ENCODE measurements at regions not wholly inside any gene's neighbourhood (a gene's known extent, or its start where the extent isn't known, plus 50 kb on each side); places are given as distances from the start of the nearest gene placed in this dataset.

DNA sequence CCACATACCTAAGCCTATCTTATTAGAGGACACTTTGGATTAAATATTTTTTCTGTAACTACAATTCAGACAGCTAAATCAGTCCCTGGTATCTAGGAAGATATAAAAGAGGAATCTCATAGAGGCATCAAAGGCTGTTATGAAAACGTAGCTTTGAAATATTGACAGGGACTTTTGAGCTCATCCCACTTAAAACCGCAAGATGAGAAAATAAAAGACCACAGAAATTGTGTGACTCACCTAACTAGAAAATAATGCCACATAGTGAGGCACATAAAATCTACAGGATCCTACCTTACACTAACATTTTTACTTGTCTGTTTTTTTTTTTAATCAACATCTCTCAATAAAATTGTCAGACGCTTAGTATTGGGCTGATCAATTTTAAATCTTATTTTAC, 686.5 kb upstream of the COX7C start:
- no peak overlapping the region for H3K4me3 Mint-ChIP-seq (ENCODE audit: low read depth, unreplicated experiment)
- BruUV-seq (replicated peaks) = no TSS peak
- H3K4me1 Mint-ChIP-seq (ENCODE audit: low read depth, unreplicated experiment) = peaks cover 12% of the 10 kb centered on the region
- intact Hi-C loops (cut with micrococcal nuclease; ENCODE audit: unreplicated experiment) = no loop called here
- TF ChIP-seq, protein P1, sequence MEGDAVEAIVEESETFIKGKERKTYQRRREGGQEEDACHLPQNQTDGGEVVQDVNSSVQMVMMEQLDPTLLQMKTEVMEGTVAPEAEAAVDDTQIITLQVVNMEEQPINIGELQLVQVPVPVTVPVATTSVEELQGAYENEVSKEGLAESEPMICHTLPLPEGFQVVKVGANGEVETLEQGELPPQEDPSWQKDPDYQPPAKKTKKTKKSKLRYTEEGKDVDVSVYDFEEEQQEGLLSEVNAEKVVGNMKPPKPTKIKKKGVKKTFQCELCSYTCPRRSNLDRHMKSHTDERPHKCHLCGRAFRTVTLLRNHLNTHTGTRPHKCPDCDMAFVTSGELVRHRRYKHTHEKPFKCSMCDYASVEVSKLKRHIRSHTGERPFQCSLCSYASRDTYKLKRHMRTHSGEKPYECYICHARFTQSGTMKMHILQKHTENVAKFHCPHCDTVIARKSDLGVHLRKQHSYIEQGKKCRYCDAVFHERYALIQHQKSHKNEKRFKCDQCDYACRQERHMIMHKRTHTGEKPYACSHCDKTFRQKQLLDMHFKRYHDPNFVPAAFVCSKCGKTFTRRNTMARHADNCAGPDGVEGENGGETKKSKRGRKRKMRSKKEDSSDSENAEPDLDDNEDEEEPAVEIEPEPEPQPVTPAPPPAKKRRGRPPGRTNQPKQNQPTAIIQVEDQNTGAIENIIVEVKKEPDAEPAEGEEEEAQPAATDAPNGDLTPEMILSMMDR (IDR thresholded peaks at IDR 0.05; ENCODE audit: unreplicated experiment) = no peak
- H3K9me3 Mint-ChIP-seq (ENCODE audit: low read depth, unreplicated experiment) = no peaks in the 10 kb centered on the region
- H3K27ac Mint-ChIP-seq (ENCODE audit: unreplicated experiment) = no peak overlapping the region
- H3K36me3 Mint-ChIP-seq (ENCODE audit: insufficient read depth, unreplicated experiment) = no peaks in the 10 kb centered on the region
- CTCF ChIA-PET = interaction anchor here (0.6 kb wide), 1 partner anchor 15 kb away, joined by 6 read pairs; no protein-coding TSS in a partner anchor
- no peak for DNase-seq
- H3K27me3 Mint-ChIP-seq (ENCODE audit: unreplicated experiment) = no peaks in the 10 kb centered on the region

DNA sequence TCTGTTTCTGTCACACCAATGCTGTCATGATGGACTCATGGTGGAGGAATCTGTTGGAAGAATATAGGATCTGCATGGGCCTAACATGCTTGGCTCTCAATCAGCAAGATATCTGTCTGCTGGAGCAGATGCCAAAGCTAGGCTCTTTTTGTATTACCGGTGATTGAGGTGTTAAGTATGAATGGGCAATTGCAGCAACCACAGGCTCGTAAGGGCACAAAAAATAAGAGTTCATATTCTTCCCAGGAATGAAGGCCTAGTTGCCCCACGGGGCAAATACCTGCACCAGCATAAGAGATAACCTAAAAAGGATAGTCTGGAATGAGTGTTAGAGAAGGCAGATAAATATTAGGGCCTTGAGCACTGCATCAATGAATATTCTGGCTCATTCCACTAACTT, 679.5 kb upstream of the COX7C start:
- H3K4me1 Mint-ChIP-seq (ENCODE audit: low read depth, unreplicated experiment) = no peaks in the 10 kb centered on the region

DNA sequence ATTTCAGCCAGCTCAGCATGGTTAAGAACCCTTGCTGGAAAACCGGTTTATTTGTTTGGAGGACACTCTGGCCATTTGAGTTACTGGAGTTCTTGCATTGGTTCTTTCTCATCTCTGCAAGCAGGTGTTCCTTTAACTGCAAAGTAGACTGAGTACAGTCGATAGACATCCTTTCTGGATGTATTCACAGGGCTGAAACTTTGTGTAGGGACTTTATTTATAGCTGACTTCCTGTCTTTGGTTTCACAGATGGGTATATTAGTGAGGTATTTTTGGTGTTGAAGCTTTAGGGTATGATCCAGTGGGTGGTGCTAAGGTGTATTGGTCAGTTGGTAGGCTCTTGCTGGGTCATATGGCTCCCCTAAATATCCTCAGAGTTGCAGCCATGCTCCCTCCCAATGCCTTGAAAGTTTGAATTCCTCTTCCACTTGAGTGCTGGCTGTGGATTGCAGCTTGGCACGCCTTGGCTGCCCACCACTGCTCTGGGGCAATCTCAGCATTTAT, 666.0 kb upstream of the COX7C start:
- CTCF ChIA-PET = no interaction called here
- no peaks in the 10 kb centered on the region for H3K36me3 Mint-ChIP-seq (ENCODE audit: insufficient read depth, unreplicated experiment)
- DNase-seq = no peak
- H3K27me3 Mint-ChIP-seq (ENCODE audit: unreplicated experiment) = no peaks in the 10 kb centered on the region
- intact Hi-C loops (cut with micrococcal nuclease; ENCODE audit: unreplicated experiment) = no loop called here
- BruUV-seq (replicated peaks) = no TSS peak
- H3K4me1 Mint-ChIP-seq (ENCODE audit: low read depth, unreplicated experiment) = no peaks in the 10 kb centered on the region
- TF ChIP-seq, protein P1 (IDR thresholded peaks at IDR 0.05; ENCODE audit: unreplicated experiment) = no peak
- H3K9me3 Mint-ChIP-seq (ENCODE audit: low read depth, unreplicated experiment) = no peaks in the 10 kb centered on the region
- no peak overlapping the region for H3K27ac Mint-ChIP-seq (ENCODE audit: unreplicated experiment)
- no peak overlapping the region for H3K4me3 Mint-ChIP-seq (ENCODE audit: low read depth, unreplicated experiment)

More for the DNA sequence above, 679.5 kb upstream of the COX7C start:
- CTCF ChIA-PET = interaction anchor here (0.6 kb wide), 1 partner anchor 649 kb away, joined by 5 read pairs; no protein-coding TSS in a partner anchor
- H3K36me3 Mint-ChIP-seq (ENCODE audit: insufficient read depth, unreplicated experiment) = no peaks in the 10 kb centered on the region
- TF ChIP-seq, protein P1 (IDR thresholded peaks at IDR 0.05; ENCODE audit: unreplicated experiment) = no peak
- no TSS peak for BruUV-seq (replicated peaks)
- H3K27me3 Mint-ChIP-seq (ENCODE audit: unreplicated experiment) = no peaks in the 10 kb centered on the region
- DNase-seq = no peak
- H3K4me3 Mint-ChIP-seq (ENCODE audit: low read depth, unreplicated experiment) = no peak overlapping the region
- no peak overlapping the region for H3K27ac Mint-ChIP-seq (ENCODE audit: unreplicated experiment)
- intact Hi-C loops (cut with micrococcal nuclease; ENCODE audit: unreplicated experiment) = no loop called here
- H3K9me3 Mint-ChIP-seq (ENCODE audit: low read depth, unreplicated experiment) = no peaks in the 10 kb centered on the region

DNA sequence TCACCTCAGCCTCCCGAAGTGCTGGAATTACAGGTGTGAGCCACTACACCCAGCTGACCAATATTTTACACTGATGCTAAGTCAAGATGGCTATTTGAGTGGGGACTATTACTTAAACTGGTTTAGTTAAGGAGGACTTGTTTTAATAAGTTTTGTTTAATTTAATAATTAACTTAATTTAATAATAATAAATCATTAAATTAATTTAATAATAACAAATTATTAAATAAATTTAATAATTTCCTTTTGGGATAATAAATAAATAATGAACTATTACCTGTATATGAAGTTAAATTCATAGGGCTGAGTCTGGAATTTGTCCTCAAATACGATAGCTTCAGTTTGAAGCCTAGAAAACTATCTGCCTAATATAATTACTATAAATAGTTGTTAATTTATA, 665.1 kb upstream of the COX7C start:
- intact Hi-C loops (cut with micrococcal nuclease; ENCODE audit: unreplicated experiment) = no loop called here
- no TSS peak for BruUV-seq (replicated peaks)
- CTCF ChIA-PET = no interaction called here
- H3K27me3 Mint-ChIP-seq (ENCODE audit: unreplicated experiment) = no peaks in the 10 kb centered on the region
- no peaks in the 10 kb centered on the region for H3K36me3 Mint-ChIP-seq (ENCODE audit: insufficient read depth, unreplicated experiment)
- H3K4me1 Mint-ChIP-seq (ENCODE audit: low read depth, unreplicated experiment) = no peaks in the 10 kb centered on the region
- H3K4me3 Mint-ChIP-seq (ENCODE audit: low read depth, unreplicated experiment) = no peak overlapping the region
- no peak for DNase-seq
- TF ChIP-seq, protein P1 (IDR thresholded peaks at IDR 0.05; ENCODE audit: unreplicated experiment) = no peak
- no peak overlapping the region for H3K27ac Mint-ChIP-seq (ENCODE audit: unreplicated experiment)
- no peaks in the 10 kb centered on the region for H3K9me3 Mint-ChIP-seq (ENCODE audit: low read depth, unreplicated experiment)
